MM.1S (cell line): ENCODE measurements at regions not wholly inside any gene's neighbourhood (a gene's known extent, or its start where the extent isn't known, plus 50 kb on each side); places are given as distances from the start of the nearest gene placed in this dataset.

Source experiments
- DNase-seq: peaks from one replicate; pipeline ENCODE4 v3.0.0-alpha.2; 2015
- H2AFZ ChIP-seq: fragments of 300-600 bp; sonication (generic); 2 replicates; pipeline ENCODE4 v1.6.0; 2016; ENCODE audit warnings: antibody characterized with exemption, low read length
- H3F3A ChIP-seq: fragments of 300-600 bp; sonication (generic); 2 replicates; pipeline ENCODE4 v1.6.1; 2016; ENCODE audit warnings: mild to moderate bottlenecking, antibody characterized with exemption, low read length, moderate library complexity, mixed read lengths; ENCODE audit not compliant: insufficient read depth
- H3K27ac ChIP-seq: fragments of 300-600 bp; sonication (generic); 2 replicates; pipeline ENCODE4 v1.5.1; 2016; ENCODE audit warnings: mild to moderate bottlenecking, low read length
- H3K27me3 ChIP-seq: fragments of 300-600 bp; sonication (generic); replicated peaks from 2 replicates; pipeline ENCODE4 v1.6.0; 2016; ENCODE audit warnings: low read length; ENCODE audit not compliant: insufficient read depth
- H3K36me3 ChIP-seq: fragments of 300-600 bp; sonication (generic); replicated peaks from 2 replicates; pipeline ENCODE4 v1.6.1; 2016; ENCODE audit warnings: mild to moderate bottlenecking, low read length, mixed read lengths; ENCODE audit not compliant: insufficient read depth
- H3K4me1 ChIP-seq: fragments of 300-600 bp; sonication (generic); 2 replicates; pipeline ENCODE4 v1.6.1; 2016; ENCODE audit warnings: low read length, mixed read lengths
- H3K4me2 ChIP-seq: fragments of 300-600 bp; sonication (generic); 2 replicates; pipeline ENCODE4 v1.6.0; 2016; ENCODE audit warnings: low read depth, low read length
- H3K4me3 ChIP-seq: fragments of 300-600 bp; sonication (generic); 2 replicates; pipeline ENCODE4 v1.5.1; 2016; ENCODE audit warnings: low read length, mixed read lengths
- H3K79me2 ChIP-seq: fragments of 300-600 bp; sonication (generic); 2 replicates; pipeline ENCODE4 v1.6.1; 2016; ENCODE audit warnings: mixed run types, low read length, mixed read lengths
- H3K9ac ChIP-seq: fragments of 300-600 bp; sonication (generic); 2 replicates; pipeline ENCODE4 v1.6.1; 2016; ENCODE audit warnings: low read length, mixed read lengths
- H3K9me2 ChIP-seq: fragments of 300-600 bp; sonication (generic); replicated peaks from 2 replicates; pipeline ENCODE4 v1.6.1; 2016; ENCODE audit warnings: mild to moderate bottlenecking, low read length, mixed read lengths; ENCODE audit not compliant: insufficient read depth
- H3K9me3 ChIP-seq: fragments of 300-600 bp; sonication (generic); replicated peaks from 2 replicates; pipeline ENCODE4 v1.6.1; 2016; ENCODE audit warnings: mild to moderate bottlenecking, low read length, mixed read lengths; ENCODE audit not compliant: insufficient read depth
- H4K20me1 ChIP-seq: fragments of 300-600 bp; sonication (generic); 2 replicates; pipeline ENCODE4 v1.6.1; 2016; ENCODE audit warnings: mild to moderate bottlenecking, low read length, moderate library complexity, mixed read lengths; ENCODE audit not compliant: insufficient read depth
- EZH2 ChIP-seq: fragments of 300-600 bp; sonication (generic); optimal IDR thresholded peaks from 2 replicates; pipeline ENCODE3; 2017; ENCODE audit warnings: low read depth, mild to moderate bottlenecking, antibody characterized with exemption, low read length, mixed read lengths
- EZH2phosphoT487 ChIP-seq: fragments of 300-600 bp; sonication (generic); IDR thresholded peaks from 2 replicates; pipeline ENCODE4 v1.6.1; 2018; ENCODE audit warnings: antibody characterized with exemption, low read length
- TF ChIP-seq, protein P1 (sequence below): fragments of 300-600 bp; sonication (generic); IDR thresholded peaks from 2 replicates; pipeline ENCODE4 v1.5.1; 2016; ENCODE audit warnings: antibody characterized with exemption, low read length, mixed read lengths

DNA sequence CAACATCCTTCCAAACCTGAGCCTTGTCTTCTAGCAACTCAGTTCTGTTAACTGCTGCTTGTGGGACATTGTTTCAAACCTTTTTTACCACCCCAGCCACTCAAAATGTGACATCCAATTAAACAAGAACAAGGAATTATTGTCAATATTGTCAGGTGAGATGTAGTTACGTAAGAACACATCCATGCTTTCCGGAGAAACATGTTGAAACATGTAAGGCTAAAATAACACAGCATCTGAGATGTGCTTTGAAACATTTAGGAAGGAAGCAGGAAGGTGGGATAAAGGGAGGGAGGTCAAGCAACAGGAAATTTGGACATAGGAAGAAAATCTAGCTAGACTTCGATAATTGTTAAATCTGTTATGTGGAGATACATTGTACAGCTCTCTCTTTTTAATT lies 50.9 kb upstream of the PRICKLE2 start:
- TF ChIP-seq EZH2phosphoT487 (no peak), EZH2 (no peak)
- TF ChIP-seq, protein P1, sequence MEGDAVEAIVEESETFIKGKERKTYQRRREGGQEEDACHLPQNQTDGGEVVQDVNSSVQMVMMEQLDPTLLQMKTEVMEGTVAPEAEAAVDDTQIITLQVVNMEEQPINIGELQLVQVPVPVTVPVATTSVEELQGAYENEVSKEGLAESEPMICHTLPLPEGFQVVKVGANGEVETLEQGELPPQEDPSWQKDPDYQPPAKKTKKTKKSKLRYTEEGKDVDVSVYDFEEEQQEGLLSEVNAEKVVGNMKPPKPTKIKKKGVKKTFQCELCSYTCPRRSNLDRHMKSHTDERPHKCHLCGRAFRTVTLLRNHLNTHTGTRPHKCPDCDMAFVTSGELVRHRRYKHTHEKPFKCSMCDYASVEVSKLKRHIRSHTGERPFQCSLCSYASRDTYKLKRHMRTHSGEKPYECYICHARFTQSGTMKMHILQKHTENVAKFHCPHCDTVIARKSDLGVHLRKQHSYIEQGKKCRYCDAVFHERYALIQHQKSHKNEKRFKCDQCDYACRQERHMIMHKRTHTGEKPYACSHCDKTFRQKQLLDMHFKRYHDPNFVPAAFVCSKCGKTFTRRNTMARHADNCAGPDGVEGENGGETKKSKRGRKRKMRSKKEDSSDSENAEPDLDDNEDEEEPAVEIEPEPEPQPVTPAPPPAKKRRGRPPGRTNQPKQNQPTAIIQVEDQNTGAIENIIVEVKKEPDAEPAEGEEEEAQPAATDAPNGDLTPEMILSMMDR = no peak
- no peaks in the 10 kb centered on the region for H3F3A ChIP-seq
- H3K9ac ChIP-seq = no peak overlapping the region
- H3K36me3 ChIP-seq = no peaks in the 10 kb centered on the region
- no peak overlapping the region for H3K4me3 ChIP-seq
- no peaks in the 10 kb centered on the region for H3K9me2 ChIP-seq
- H3K79me2 ChIP-seq = no peaks in the 10 kb centered on the region
- H3K9me3 ChIP-seq = no peaks in the 10 kb centered on the region
- no peaks in the 10 kb centered on the region for H4K20me1 ChIP-seq
- H3K27me3 ChIP-seq = no peaks in the 10 kb centered on the region
- no peak for DNase-seq
- no peak overlapping the region for H2AFZ ChIP-seq
- H3K4me2 ChIP-seq = no peak overlapping the region
- no peaks in the 10 kb centered on the region for H3K4me1 ChIP-seq
- no peak overlapping the region for H3K27ac ChIP-seq
